ENCODE measurements at regions not wholly inside any gene's neighbourhood (a gene's known extent, or its start where the extent isn't known, plus 50 kb on each side); places are given as distances from the start of the nearest gene placed in this dataset.

DNA sequence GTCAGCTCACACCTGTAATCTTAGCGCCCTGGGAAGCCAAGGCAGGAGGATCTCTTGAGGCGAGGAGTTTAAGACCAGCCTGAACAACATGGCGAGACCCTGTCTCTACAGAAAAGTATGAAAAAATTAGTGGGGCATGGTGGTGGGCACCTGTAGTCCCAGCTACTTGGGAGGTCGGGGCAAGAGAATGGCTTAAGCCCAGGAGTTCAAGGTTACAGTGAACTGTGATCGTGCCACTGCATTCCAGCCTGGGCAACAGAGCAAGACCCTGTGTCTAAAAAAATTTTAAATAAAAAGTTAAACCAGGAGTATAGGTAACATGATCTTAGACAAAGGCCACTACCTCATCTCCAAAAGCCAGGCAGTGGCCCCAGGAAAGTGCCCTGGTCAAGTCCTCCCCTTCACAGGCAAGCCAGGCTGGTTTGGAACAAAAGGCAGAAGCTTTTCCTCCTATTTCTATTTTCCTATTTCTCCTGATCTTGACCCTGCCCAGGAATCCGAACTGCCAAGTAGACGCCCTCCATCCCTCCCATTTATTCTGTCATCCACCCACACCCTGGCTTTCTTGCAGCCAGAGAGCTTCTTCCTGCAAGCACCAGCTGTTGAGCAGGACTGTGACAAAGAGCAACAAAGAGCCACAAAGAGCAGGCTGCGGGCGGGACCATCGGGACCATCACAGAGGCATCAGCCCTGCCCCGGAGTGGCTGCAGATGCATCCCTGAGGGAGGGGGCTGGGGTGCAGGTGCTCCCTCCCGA, 149.9 kb upstream of the AFDN start:
- Histone ChIP-seq H3K9me1 (ENCODE audit: insufficient read depth, low read length) (no peaks in the 10 kb centered on the region), H3K4me2 (ENCODE audit: low read depth, low read length) (no peak overlapping the region), H3K27ac (ENCODE audit: insufficient read depth, low read length) (no peak overlapping the region), H4K20me1 (ENCODE audit: insufficient read depth, low read length) (no peaks in the 10 kb centered on the region), H4K5ac (ENCODE audit: low read depth, low read length) (no peak overlapping the region), H3K4ac (ENCODE audit: low read depth, low read length) (no peak overlapping the region), H2BK5ac (ENCODE audit: low read depth, low read length, poor library complexity, severe bottlenecking) (no peak overlapping the region), H3K14ac (replicated peaks; ENCODE audit: low read depth, low read length) (no peak overlapping the region), H3K18ac (ENCODE audit: low read depth, low read length) (no peak overlapping the region), H4K91ac (ENCODE audit: insufficient read depth, low read depth, low read length) (no peak overlapping the region), H3K4me1 (ENCODE audit: control insufficient read depth, insufficient read depth, low read length) (no peaks in the 10 kb centered on the region), H3K4me3 (ENCODE audit: insufficient read depth, low read depth, low read length) (no peak overlapping the region), H3K23ac (ENCODE audit: low read depth, low read length) (no peak overlapping the region), H2BK20ac (ENCODE audit: low read depth, low read length) (no peak overlapping the region), H3K9me3 (ENCODE audit: control insufficient read depth, insufficient read depth, low read length) (peaks cover 53% of the 10 kb centered on the region), H3K9ac (ENCODE audit: low read depth, low read length) (no peak overlapping the region), H2AK5ac (ENCODE audit: low read depth, low read length) (no peak overlapping the region), H3K27me3 (ENCODE audit: control insufficient read depth, insufficient read depth, low read length) (no peaks in the 10 kb centered on the region), H4K8ac (ENCODE audit: low read depth in 2 of 2, low read length in 2 of 2) (no peak overlapping the region), H2BK15ac (ENCODE audit: low read depth, low read length) (no peak overlapping the region), H2AK9ac (replicated peaks; ENCODE audit: low read depth, low read length, poor library complexity) (no peak overlapping the region), H2AFZ (replicated peaks; ENCODE audit: low read length, poor library complexity) (no peak overlapping the region), H3K36me3 (ENCODE audit: control insufficient read depth, insufficient read depth, low read length) (no peaks in the 10 kb centered on the region), H2BK120ac (ENCODE audit: low read depth, low read length) (no peak overlapping the region), H3K79me1 (ENCODE audit: low read depth in 1 of 2, low read length in 2 of 2) (no peaks in the 10 kb centered on the region), H3K56ac (ENCODE audit: extremely low read depth, insufficient read depth, low read length) (no peak overlapping the region)
- TF ChIP-seq, protein P1, sequence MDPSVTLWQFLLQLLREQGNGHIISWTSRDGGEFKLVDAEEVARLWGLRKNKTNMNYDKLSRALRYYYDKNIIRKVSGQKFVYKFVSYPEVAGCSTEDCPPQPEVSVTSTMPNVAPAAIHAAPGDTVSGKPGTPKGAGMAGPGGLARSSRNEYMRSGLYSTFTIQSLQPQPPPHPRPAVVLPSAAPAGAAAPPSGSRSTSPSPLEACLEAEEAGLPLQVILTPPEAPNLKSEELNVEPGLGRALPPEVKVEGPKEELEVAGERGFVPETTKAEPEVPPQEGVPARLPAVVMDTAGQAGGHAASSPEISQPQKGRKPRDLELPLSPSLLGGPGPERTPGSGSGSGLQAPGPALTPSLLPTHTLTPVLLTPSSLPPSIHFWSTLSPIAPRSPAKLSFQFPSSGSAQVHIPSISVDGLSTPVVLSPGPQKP (IDR thresholded peaks at IDR 0.05; ENCODE audit: borderline replicate concordance, low read depth, low read length) = no peak
- TF ChIP-seq FOS (IDR thresholded peaks at IDR 0.05; ENCODE audit: low read depth, low read length) (no peak), MAFK (IDR thresholded peaks at IDR 0.05; ENCODE audit: low read depth, low read length) (no peak), POLR2A (IDR thresholded peaks at IDR 0.05; ENCODE audit: low read depth, low read length) (no peak), SMC3 (IDR thresholded peaks at IDR 0.05; ENCODE audit: low read depth, low read length) (no peak), RCOR1 (IDR thresholded peaks at IDR 0.05; ENCODE audit: insufficient replicate concordance, low read length) (no peak), MXI1 (IDR thresholded peaks at IDR 0.05; ENCODE audit: borderline replicate concordance, low read depth, low read length) (no peak), BHLHE40 (IDR thresholded peaks at IDR 0.05; ENCODE audit: low read depth, low read length) (no peak), MAZ (IDR thresholded peaks at IDR 0.05; ENCODE audit: borderline replicate concordance, low read depth, low read length) (no peak), RAD21 (IDR thresholded peaks at IDR 0.05; ENCODE audit: low read length) (no peak), RFX5 (IDR thresholded peaks at IDR 0.05; ENCODE audit: low read depth, low read length) (no peak), CHD1 (IDR thresholded peaks at IDR 0.05; ENCODE audit: low read depth, low read length) (no peak), NFE2L2 (IDR thresholded peaks at IDR 0.05; ENCODE audit: low read depth, low read length) (no peak)
- TF ChIP-seq, protein P2, sequence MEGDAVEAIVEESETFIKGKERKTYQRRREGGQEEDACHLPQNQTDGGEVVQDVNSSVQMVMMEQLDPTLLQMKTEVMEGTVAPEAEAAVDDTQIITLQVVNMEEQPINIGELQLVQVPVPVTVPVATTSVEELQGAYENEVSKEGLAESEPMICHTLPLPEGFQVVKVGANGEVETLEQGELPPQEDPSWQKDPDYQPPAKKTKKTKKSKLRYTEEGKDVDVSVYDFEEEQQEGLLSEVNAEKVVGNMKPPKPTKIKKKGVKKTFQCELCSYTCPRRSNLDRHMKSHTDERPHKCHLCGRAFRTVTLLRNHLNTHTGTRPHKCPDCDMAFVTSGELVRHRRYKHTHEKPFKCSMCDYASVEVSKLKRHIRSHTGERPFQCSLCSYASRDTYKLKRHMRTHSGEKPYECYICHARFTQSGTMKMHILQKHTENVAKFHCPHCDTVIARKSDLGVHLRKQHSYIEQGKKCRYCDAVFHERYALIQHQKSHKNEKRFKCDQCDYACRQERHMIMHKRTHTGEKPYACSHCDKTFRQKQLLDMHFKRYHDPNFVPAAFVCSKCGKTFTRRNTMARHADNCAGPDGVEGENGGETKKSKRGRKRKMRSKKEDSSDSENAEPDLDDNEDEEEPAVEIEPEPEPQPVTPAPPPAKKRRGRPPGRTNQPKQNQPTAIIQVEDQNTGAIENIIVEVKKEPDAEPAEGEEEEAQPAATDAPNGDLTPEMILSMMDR (conservative IDR thresholded peaks at IDR 0.05; ENCODE audit: low read depth, low read length) = no peak
- TF ChIP-seq, protein P3, sequence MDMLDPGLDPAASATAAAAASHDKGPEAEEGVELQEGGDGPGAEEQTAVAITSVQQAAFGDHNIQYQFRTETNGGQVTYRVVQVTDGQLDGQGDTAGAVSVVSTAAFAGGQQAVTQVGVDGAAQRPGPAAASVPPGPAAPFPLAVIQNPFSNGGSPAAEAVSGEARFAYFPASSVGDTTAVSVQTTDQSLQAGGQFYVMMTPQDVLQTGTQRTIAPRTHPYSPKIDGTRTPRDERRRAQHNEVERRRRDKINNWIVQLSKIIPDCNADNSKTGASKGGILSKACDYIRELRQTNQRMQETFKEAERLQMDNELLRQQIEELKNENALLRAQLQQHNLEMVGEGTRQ (IDR thresholded peaks at IDR 0.05; ENCODE audit: low read depth, low read length) = no peak
- intact Hi-C loops (cut with micrococcal nuclease) = no loop called here
- BruUV-seq (replicated peaks) = no TSS peak
- DNase-seq = no peak
- dilution Hi-C loops (cut with HindIII; ENCODE audit: low sequenced_read_pairs, unreplicated experiment) = no loop called here
- POLR2A ChIA-PET (ENCODE audit: unreplicated experiment) = no interaction called here
- 50% methylated on average over 4 of the region's 12 CpGs; no CpG with 5 or more reads in 1 of the 2 experiments for WGBS, 2 experiments (ENCODE audit: extremely low coverage in 2 of 2, insufficient read length in 1 of 2)
- ATAC-seq (ENCODE audit: low read depth) = no peak
- in situ Hi-C loops (cut with MboI; ENCODE audit: low sequenced_read_pairs) = no loop called here
- CTCF ChIA-PET = interaction anchor here (0.6 kb wide), 1 partner anchor 212 kb away, joined by 3 read pairs; no protein-coding TSS in a partner anchor

Measured in IMR-90 (cell line).